ENCODE measurements at regions not wholly inside any gene's neighbourhood (a gene's known extent, or its start where the extent isn't known, plus 50 kb on each side); places are given as distances from the start of the nearest gene placed in this dataset.

DNA sequence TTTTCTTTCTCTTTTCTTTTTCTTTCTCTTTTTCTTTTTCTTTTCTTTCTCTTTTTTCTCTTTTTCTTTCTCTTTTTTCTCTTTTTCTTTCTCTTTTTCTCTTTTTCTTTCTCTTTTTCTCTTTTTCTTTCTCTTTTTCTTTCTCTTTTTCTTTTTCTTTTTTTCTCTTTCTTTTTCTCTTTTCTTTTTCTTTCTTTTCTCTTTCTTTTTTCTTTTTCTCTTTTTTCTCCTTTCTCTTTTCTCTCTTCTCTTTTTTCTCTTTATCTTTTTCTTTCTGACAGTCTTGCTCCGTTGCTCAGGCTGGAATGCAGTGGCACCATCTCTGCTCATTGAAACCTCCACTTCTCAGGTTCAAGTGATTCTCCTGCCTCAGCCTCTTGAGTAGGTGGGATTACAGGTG, 335.7 kb downstream of the SQOR start:
- no peaks in the 10 kb centered on the region for H4K20me1 ChIP-seq (ENCODE audit: low read depth, low read length)
- no peak overlapping the region for H3K27ac ChIP-seq (ENCODE audit: low read depth, low read length)
- TF ChIP-seq EZH2phosphoT487 (conservative IDR thresholded peaks at IDR 0.05; ENCODE audit: low read length), result no peak
- no peaks in the 10 kb centered on the region for H3K36me3 ChIP-seq (ENCODE audit: low read length)
- no peak overlapping the region for H2AFZ ChIP-seq (ENCODE audit: low read depth, low read length, severe bottlenecking)
- H3K4me3 ChIP-seq (ENCODE audit: insufficient read depth, low read length, poor library complexity, severe bottlenecking), result no peak overlapping the region
- no peaks in the 10 kb centered on the region for H3K27me3 ChIP-seq (ENCODE audit: low read length)
- H3K9me2 ChIP-seq (replicated peaks; ENCODE audit: insufficient read depth, low read length), result no peaks in the 10 kb centered on the region
- 0 out of 2 replicates have a peak, but pooled peaks cover 4% of the 10 kb centered on the region for H3K9me3 ChIP-seq (ENCODE audit: insufficient read depth, low read length)
- no peaks in the 10 kb centered on the region for H3F3A ChIP-seq (ENCODE audit: insufficient read depth)
- H3K9ac ChIP-seq (ENCODE audit: low read length), result no peak overlapping the region
- no peak overlapping the region for H3K4me2 ChIP-seq (ENCODE audit: low read depth, low read length, poor library complexity, severe bottlenecking)
- no peaks in the 10 kb centered on the region for H3K79me2 ChIP-seq (ENCODE audit: insufficient read depth, low read length)

DNA sequence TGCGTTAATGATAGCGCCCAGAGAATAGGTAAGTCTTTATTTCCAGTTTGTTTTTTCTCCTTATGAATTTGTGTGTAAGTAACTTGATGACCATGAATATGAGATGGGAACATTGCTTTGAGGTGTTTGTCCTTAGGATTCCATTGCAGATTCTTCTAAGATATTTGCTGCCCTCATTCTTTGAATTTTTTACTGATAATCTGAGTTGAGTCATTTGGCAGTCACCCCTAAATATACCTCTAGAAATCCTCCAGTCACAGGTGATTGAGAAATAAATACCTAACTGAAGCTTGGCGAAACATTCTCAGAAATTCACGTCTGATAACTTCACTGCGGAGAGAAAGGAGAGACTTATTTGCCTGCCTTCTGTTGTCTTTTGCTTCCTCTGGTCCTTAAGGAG, 345.5 kb downstream of the SQOR start:
- H4K20me1 ChIP-seq (ENCODE audit: low read depth, low read length), result no peaks in the 10 kb centered on the region
- no peak overlapping the region for H3K9ac ChIP-seq (ENCODE audit: low read length)
- TF ChIP-seq, protein P1, sequence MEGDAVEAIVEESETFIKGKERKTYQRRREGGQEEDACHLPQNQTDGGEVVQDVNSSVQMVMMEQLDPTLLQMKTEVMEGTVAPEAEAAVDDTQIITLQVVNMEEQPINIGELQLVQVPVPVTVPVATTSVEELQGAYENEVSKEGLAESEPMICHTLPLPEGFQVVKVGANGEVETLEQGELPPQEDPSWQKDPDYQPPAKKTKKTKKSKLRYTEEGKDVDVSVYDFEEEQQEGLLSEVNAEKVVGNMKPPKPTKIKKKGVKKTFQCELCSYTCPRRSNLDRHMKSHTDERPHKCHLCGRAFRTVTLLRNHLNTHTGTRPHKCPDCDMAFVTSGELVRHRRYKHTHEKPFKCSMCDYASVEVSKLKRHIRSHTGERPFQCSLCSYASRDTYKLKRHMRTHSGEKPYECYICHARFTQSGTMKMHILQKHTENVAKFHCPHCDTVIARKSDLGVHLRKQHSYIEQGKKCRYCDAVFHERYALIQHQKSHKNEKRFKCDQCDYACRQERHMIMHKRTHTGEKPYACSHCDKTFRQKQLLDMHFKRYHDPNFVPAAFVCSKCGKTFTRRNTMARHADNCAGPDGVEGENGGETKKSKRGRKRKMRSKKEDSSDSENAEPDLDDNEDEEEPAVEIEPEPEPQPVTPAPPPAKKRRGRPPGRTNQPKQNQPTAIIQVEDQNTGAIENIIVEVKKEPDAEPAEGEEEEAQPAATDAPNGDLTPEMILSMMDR (IDR thresholded peaks at IDR 0.05; ENCODE audit: insufficient read depth, low read length, poor library complexity, severe bottlenecking), result no peak
- TF ChIP-seq EZH2phosphoT487 (conservative IDR thresholded peaks at IDR 0.05; ENCODE audit: low read length), result no peak
- H3K79me2 ChIP-seq (ENCODE audit: insufficient read depth, low read length), result no peaks in the 10 kb centered on the region
- no peak overlapping the region for H3K27ac ChIP-seq (ENCODE audit: low read depth, low read length)
- H3K9me2 ChIP-seq (replicated peaks; ENCODE audit: insufficient read depth, low read length), result no peaks in the 10 kb centered on the region
- H3K4me2 ChIP-seq (ENCODE audit: low read depth, low read length, poor library complexity, severe bottlenecking), result no peak overlapping the region
- H3K36me3 ChIP-seq (ENCODE audit: low read length), result no peaks in the 10 kb centered on the region
- no peak overlapping the region for H2AFZ ChIP-seq (ENCODE audit: low read depth, low read length, severe bottlenecking)
- no peaks in the 10 kb centered on the region for H3K9me3 ChIP-seq (ENCODE audit: insufficient read depth, low read length)
- no peaks in the 10 kb centered on the region for H3F3A ChIP-seq (ENCODE audit: insufficient read depth)
- H3K4me3 ChIP-seq (ENCODE audit: insufficient read depth, low read length, poor library complexity, severe bottlenecking), result no peak overlapping the region
- H3K27me3 ChIP-seq (ENCODE audit: low read length), result no peaks in the 10 kb centered on the region

- no peak overlapping the region for H2AFZ ChIP-seq (ENCODE audit: low read depth, low read length, severe bottlenecking)
- no peak overlapping the region for H3K27ac ChIP-seq (ENCODE audit: low read depth, low read length)
- H3K4me3 ChIP-seq (ENCODE audit: insufficient read depth, low read length, poor library complexity, severe bottlenecking), result no peak overlapping the region
- H3K9ac ChIP-seq (ENCODE audit: low read length), result no peak overlapping the region
- H3K9me2 ChIP-seq (replicated peaks; ENCODE audit: insufficient read depth, low read length), result no peaks in the 10 kb centered on the region
- no peaks in the 10 kb centered on the region for H3K27me3 ChIP-seq (ENCODE audit: low read length)
- H3K4me2 ChIP-seq (ENCODE audit: low read depth, low read length, poor library complexity, severe bottlenecking), result no peak overlapping the region
- no peaks in the 10 kb centered on the region for H3K9me3 ChIP-seq (ENCODE audit: insufficient read depth, low read length)
- H3F3A ChIP-seq (ENCODE audit: insufficient read depth), result no peaks in the 10 kb centered on the region
- no peaks in the 10 kb centered on the region for H3K36me3 ChIP-seq (ENCODE audit: low read length)
- TF ChIP-seq, protein P1 (IDR thresholded peaks at IDR 0.05; ENCODE audit: insufficient read depth, low read length, poor library complexity, severe bottlenecking), result no peak
- no peak for TF ChIP-seq EZH2phosphoT487 (conservative IDR thresholded peaks at IDR 0.05; ENCODE audit: low read length)
- H4K20me1 ChIP-seq (ENCODE audit: low read depth, low read length), result no peaks in the 10 kb centered on the region
- no peaks in the 10 kb centered on the region for H3K79me2 ChIP-seq (ENCODE audit: insufficient read depth, low read length)
Measured at GRCh38 chr15:45981625-45982024, 346.8 kb downstream of the SQOR start.

- no peak overlapping the region for H3K9ac ChIP-seq (ENCODE audit: low read length)
- TF ChIP-seq, protein P1 (IDR thresholded peaks at IDR 0.05; ENCODE audit: insufficient read depth, low read length, poor library complexity, severe bottlenecking), result no peak
- TF ChIP-seq EZH2phosphoT487 (conservative IDR thresholded peaks at IDR 0.05; ENCODE audit: low read length), result no peak
Measured at GRCh38 chr15:45991863-45992262, 357.0 kb downstream of the SQOR start.

More at GRCh38 chr15:45991863-45992262, 357.0 kb downstream of the SQOR start:
- H3K27me3 ChIP-seq (ENCODE audit: low read length), result no peaks in the 10 kb centered on the region
- no peaks in the 10 kb centered on the region for H4K20me1 ChIP-seq (ENCODE audit: low read depth, low read length)
- no peaks in the 10 kb centered on the region for H3F3A ChIP-seq (ENCODE audit: insufficient read depth)
- H3K9me2 ChIP-seq (replicated peaks; ENCODE audit: insufficient read depth, low read length), result no peaks in the 10 kb centered on the region
- no peak overlapping the region for H2AFZ ChIP-seq (ENCODE audit: low read depth, low read length, severe bottlenecking)
- H3K36me3 ChIP-seq (ENCODE audit: low read length), result no peaks in the 10 kb centered on the region
- H3K79me2 ChIP-seq (ENCODE audit: insufficient read depth, low read length), result no peaks in the 10 kb centered on the region
- no peaks in the 10 kb centered on the region for H3K9me3 ChIP-seq (ENCODE audit: insufficient read depth, low read length)
- no peak overlapping the region for H3K4me2 ChIP-seq (ENCODE audit: low read depth, low read length, poor library complexity, severe bottlenecking)
- no peak overlapping the region for H3K27ac ChIP-seq (ENCODE audit: low read depth, low read length)
- H3K4me3 ChIP-seq (ENCODE audit: insufficient read depth, low read length, poor library complexity, severe bottlenecking), result no peak overlapping the region

Measured in SU-DHL-6 (cell line).